HEK293T (cell line): ENCODE measurements at regions not wholly inside any gene's neighbourhood (a gene's known extent, or its start where the extent isn't known, plus 50 kb on each side); places are given as distances from the start of the nearest gene placed in this dataset.

ENCODE experiments used
- CTCF ChIA-PET: fragments of 350-600 bp; formaldehyde crosslinking; extraction: SDS; loops from one replicate; lab custom pipeline; 2021; ENCODE audit warnings: antibody characterized with exemption, inconsistent platforms; lab: Yijun Ruan, JAX
- POLR2A ChIA-PET: fragments of 350-600 bp; formaldehyde crosslinking; extraction: SDS; loops from one replicate; lab custom pipeline; 2020; ENCODE audit warnings: antibody characterized with exemption, inconsistent platforms; lab: Yijun Ruan, JAX
- DNase-seq: peaks from one replicate; pipeline ENCODE4 v3.0.0; 2012; ENCODE audit warnings: mixed read lengths; ENCODE audit errors: extremely low spot score
- ARNT ChIP-seq: fragments of 450-650 bp; IDR thresholded peaks from 2 replicates; pipeline ENCODE4 v1.6.1; 2017; ENCODE audit warnings: mild to moderate bottlenecking
- BHLHE40 ChIP-seq: fragments of 450-650 bp; IDR thresholded peaks from 2 replicates; pipeline ENCODE4 v1.6.1; 2016; ENCODE audit warnings: mild to moderate bottlenecking, moderate library complexity, borderline replicate concordance
- CTBP1 ChIP-seq: fragments of 450-650 bp; IDR thresholded peaks from 2 replicates; pipeline ENCODE4 v1.6.1; 2016; ENCODE audit warnings: borderline replicate concordance
- ELF4 ChIP-seq: fragments of 450-650 bp; IDR thresholded peaks from 2 replicates; pipeline ENCODE4 v1.6.1; 2017; ENCODE audit warnings: antibody characterized with exemption
- FOXA1 ChIP-seq: fragments of 450-650 bp; IDR thresholded peaks from 2 replicates; pipeline ENCODE4 v1.6.1; 2016; ENCODE audit warnings: mild to moderate bottlenecking
- FOXK2 ChIP-seq: fragments of 450-650 bp; IDR thresholded peaks from 2 replicates; pipeline ENCODE4 v1.6.1; 2016; ENCODE audit warnings: mild to moderate bottlenecking
- FOXM1 ChIP-seq: fragments of 450-650 bp; IDR thresholded peaks from 2 replicates; pipeline ENCODE4 v1.6.1; 2017; ENCODE audit warnings: mild to moderate bottlenecking, borderline replicate concordance
- HDGF ChIP-seq: fragments of 450-650 bp; IDR thresholded peaks from 2 replicates; pipeline ENCODE4 v1.6.1; 2017; ENCODE audit warnings: antibody characterized with exemption, borderline replicate concordance
- L3MBTL2 ChIP-seq: fragments of 450-650 bp; conservative IDR thresholded peaks from 2 replicates; pipeline ENCODE4 v1.6.1; 2016; ENCODE audit warnings: mild to moderate bottlenecking
- LEF1 ChIP-seq: fragments of 450-650 bp; IDR thresholded peaks from 2 replicates; pipeline ENCODE4 v1.6.1; 2017; ENCODE audit warnings: mild to moderate bottlenecking, borderline replicate concordance
- NFRKB ChIP-seq: fragments of 450-650 bp; IDR thresholded peaks from 2 replicates; pipeline ENCODE4 v1.6.1; 2016; ENCODE audit warnings: mild to moderate bottlenecking, moderate library complexity
- SP1 ChIP-seq: fragments of 450-650 bp; IDR thresholded peaks from 2 replicates; pipeline ENCODE4 v1.6.1; 2017
- SUZ12 ChIP-seq: fragments of 450-650 bp; IDR thresholded peaks from 2 replicates; pipeline ENCODE4 v1.6.1; 2016; ENCODE audit warnings: mild to moderate bottlenecking
- TARDBP ChIP-seq: fragments of 450-650 bp; IDR thresholded peaks from 2 replicates; pipeline ENCODE4 v1.6.1; 2016
- ZNF384 ChIP-seq: fragments of 450-650 bp; IDR thresholded peaks from 2 replicates; pipeline ENCODE4 v1.6.1; 2016
- TF ChIP-seq, protein P1 (sequence below): fragments of 450-650 bp; IDR thresholded peaks from 2 replicates; pipeline ENCODE4 v1.6.1; 2016

DNA sequence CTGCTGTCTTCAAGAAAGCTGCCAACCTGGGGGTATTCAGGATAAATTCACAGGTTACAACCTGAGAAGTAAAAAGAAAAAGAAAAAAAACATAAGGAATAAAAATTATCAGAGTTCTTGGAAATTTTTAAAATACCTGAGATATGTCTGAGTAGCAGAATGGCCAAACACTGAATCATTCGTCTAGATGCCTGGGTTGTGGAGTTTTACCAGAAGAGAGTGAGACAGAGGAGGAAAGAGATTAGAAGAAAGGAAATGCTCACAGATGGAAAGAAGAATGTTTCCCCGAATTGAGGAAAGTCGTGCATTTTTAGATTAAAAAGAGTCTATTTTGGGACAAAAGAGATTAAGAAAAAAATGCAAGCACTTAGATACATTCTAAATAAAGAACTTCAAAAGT, 1026.7 kb downstream of the TBC1D22A start:
- no peak for DNase-seq
- TF ChIP-seq, protein P1, sequence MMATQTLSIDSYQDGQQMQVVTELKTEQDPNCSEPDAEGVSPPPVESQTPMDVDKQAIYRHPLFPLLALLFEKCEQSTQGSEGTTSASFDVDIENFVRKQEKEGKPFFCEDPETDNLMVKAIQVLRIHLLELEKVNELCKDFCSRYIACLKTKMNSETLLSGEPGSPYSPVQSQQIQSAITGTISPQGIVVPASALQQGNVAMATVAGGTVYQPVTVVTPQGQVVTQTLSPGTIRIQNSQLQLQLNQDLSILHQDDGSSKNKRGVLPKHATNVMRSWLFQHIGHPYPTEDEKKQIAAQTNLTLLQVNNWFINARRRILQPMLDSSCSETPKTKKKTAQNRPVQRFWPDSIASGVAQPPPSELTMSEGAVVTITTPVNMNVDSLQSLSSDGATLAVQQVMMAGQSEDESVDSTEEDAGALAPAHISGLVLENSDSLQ = no peak
- TF ChIP-seq ZNF384 = no peak
- TF ChIP-seq L3MBTL2 = no peak
- CTCF ChIA-PET = no interaction called here
- POLR2A ChIA-PET = no interaction called here

DNA sequence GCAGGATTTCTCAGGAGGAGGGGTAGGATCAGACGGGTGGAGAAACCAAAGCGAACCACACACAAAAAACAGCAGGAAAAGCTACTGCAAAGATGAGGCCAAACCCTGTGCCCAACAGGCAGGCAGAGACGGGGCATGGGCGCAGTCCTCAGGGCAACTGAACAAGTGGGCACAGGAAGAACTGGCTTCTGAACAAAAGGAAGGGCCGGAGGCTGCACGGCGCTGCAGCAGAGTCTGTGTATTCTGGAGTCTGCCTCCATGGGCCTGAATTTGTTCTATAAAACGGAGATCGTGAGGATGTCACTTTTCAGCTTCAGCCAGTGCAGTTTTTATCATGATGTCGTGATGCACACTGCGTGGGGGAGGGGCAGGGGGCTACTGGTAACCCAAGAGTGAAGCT, 1026.0 kb downstream of the TBC1D22A start:
- DNase-seq = no peak
- ChIA-PET CTCF (no interaction called here), POLR2A (no interaction called here)
- TF ChIP-seq, protein P1 = no peak
- no peak for TF ChIP-seq BHLHE40
- no peak for TF ChIP-seq LEF1
- no peak for TF ChIP-seq HDGF
- TF ChIP-seq SUZ12 = no peak
- TF ChIP-seq ZNF384 = no peak
- no peak for TF ChIP-seq FOXA1
- no peak for TF ChIP-seq FOXM1
- no peak for TF ChIP-seq SP1
- no peak for TF ChIP-seq ARNT
- no peak for TF ChIP-seq FOXK2
- TF ChIP-seq TARDBP = no peak
- no peak for TF ChIP-seq ELF4

DNA sequence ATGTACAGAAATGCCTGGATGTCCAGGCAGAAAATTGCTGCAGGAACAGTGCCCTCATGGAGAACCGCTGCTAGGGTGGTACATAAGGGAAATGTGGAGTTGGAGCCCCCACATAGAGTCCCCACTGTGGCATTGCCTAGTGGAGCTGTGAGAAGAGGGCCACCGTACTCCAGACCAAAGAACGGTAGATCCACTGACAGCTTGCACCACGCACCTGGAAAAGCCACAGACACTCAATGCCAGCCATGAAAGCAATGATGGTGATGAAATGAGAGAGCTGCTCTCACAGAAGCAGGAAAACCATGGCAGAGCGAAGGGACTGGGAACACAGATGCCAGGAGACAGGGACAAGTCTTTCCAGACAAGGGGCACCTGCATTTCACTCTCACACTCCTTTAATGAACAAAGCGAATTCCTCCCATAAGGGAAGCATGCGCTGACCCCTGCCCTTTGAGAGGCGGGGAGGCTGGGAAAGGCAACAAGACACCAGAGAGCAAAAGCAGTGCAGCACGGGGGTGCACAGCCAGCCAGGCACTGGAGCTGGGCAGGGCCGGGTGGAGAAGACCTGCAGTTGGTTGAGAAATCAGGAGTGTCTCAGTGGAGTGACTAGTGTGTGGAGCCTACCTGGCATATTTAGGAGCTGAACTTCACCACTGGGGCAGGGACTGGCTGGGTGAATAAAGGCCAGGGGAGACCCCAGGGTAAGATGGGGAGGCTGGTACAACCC, 1025.2 kb downstream of the TBC1D22A start:
- no peak for DNase-seq

DNA sequence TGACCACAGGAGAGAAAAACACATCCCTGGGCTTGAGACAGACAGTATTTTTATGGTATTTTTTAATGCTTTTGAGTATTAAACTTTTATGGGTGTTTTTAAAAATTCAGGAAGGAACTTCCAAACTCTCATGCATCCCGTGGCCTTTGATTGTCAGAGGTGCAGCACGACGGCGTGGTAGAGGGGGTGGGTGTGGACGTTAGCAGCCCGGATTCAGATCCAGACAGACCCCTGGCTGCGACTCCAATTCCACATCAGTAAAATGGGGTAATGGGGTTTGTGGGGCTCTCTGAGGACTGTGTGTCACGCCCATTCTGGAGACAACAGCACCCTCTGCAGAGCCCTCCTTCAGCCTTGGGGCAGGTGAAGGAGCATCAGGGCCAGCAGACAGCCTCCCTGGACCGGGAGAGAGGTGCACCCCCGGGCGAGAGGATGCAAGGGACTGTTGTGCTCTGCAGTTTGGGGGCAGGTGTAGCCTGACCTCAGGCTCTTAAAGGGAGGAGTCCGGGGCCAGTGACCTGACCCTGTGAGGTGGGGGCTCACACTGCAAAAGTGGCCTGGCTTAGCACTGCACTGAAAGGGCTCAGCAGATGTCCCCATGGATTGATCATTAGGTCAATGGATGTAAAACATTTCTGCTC, 1024.3 kb downstream of the TBC1D22A start:
- POLR2A ChIA-PET = no interaction called here
- no peak for DNase-seq
- TF ChIP-seq SP1 (no peak), FOXK2 (no peak), FOXM1 (no peak), SUZ12 (no peak), FOXA1 (no peak), NFRKB (no peak), TARDBP (no peak), ARNT (no peak), ZNF384 (no peak), ELF4 (no peak), L3MBTL2 (no peak), LEF1 (no peak)
- TF ChIP-seq, protein P1 = no peak
- CTCF ChIA-PET = no interaction called here

More for the DNA sequence above, 1025.2 kb downstream of the TBC1D22A start:
- TF ChIP-seq NFRKB (no peak), ARNT (no peak), ELF4 (no peak), CTBP1 (no peak), LEF1 (no peak), SP1 (no peak), SUZ12 (no peak), FOXK2 (no peak), FOXA1 (no peak), TARDBP (no peak), BHLHE40 (no peak)
- TF ChIP-seq, protein P1 = no peak
- POLR2A ChIA-PET = no interaction called here
- CTCF ChIA-PET = no interaction called here

DNA sequence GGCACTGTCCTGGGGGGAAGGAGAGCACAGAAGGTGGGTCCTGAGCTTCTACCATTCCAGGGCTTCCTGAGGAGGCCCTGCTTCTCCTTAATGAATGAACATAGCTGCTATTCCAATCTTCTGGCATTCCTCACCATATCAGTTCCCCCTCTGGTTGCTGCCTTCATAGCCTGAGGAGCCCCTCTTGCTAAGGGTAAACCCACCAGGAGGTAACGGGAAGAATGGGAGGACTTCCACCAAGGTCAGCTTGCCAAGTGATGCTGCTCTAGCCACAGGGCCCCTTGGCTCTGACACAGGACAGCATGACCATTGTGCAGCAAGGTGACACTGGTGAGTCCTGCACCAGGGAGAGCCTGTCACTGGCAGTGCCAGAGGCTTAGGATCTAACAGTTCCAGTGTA, 1022.5 kb downstream of the TBC1D22A start:
- CTCF ChIA-PET = no interaction called here
- POLR2A ChIA-PET = no interaction called here
- no peak for DNase-seq
- no peak for TF ChIP-seq HDGF
- TF ChIP-seq NFRKB = no peak
- no peak for TF ChIP-seq ZNF384
- no peak for TF ChIP-seq LEF1
- TF ChIP-seq ELF4 = no peak
- no peak for TF ChIP-seq BHLHE40
- TF ChIP-seq SUZ12 = no peak
- no peak for TF ChIP-seq TARDBP
- TF ChIP-seq FOXK2 = no peak
- no peak for TF ChIP-seq L3MBTL2
- TF ChIP-seq CTBP1 = no peak
- no peak for TF ChIP-seq FOXM1

DNA sequence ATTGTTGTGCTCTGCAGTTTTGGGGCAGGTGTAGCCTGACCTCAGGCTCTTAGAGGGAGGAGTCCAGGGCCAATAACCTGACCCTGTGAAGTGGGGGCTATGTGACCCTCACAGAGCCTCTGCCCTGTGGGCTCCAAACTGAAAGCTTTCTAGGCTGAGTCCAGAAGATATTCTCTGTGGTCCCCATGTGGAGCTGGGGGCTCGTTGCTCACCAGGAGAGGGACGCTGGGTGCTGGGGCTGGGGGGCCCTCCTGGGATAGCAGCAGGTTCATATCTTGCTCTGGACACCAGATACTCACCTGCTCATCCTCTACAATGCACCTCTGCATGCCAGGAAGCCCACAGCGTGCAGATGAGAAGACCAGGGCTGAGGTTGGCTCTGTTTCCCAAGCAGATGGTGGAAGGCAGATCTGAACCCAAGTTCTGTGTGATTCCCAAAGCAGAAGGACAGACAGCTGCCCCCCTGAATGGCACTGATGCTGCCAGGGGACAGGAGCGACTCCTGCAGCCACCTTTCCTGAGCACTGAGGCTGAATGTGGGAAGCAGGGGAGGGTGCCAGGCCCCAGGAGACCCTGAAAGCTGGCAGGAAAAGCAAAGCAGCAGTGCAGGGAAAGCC, 1022.0 kb downstream of the TBC1D22A start:
- ChIA-PET CTCF (no interaction called here), POLR2A (no interaction called here)
- DNase-seq = no peak
- TF ChIP-seq SP1 (no peak), ELF4 (no peak), NFRKB (no peak), LEF1 (no peak), L3MBTL2 (no peak), FOXK2 (no peak)
